Amniotic stem cell (primary cell): ENCODE measurements at regions not wholly inside any gene's neighbourhood (a gene's known extent, or its start where the extent isn't known, plus 50 kb on each side); places are given as distances from the start of the nearest gene placed in this dataset.
"Not testable (repeated sequence)": the region's sequence is repeated elsewhere in the genome, so short reads cannot be mapped to it uniquely, and the experiment has no call there.

ENCODE experiments used
- DNase-seq: peaks from one replicate; lab custom pipeline; 2025; lab: John Stamatoyannopoulos, UW

DNA sequence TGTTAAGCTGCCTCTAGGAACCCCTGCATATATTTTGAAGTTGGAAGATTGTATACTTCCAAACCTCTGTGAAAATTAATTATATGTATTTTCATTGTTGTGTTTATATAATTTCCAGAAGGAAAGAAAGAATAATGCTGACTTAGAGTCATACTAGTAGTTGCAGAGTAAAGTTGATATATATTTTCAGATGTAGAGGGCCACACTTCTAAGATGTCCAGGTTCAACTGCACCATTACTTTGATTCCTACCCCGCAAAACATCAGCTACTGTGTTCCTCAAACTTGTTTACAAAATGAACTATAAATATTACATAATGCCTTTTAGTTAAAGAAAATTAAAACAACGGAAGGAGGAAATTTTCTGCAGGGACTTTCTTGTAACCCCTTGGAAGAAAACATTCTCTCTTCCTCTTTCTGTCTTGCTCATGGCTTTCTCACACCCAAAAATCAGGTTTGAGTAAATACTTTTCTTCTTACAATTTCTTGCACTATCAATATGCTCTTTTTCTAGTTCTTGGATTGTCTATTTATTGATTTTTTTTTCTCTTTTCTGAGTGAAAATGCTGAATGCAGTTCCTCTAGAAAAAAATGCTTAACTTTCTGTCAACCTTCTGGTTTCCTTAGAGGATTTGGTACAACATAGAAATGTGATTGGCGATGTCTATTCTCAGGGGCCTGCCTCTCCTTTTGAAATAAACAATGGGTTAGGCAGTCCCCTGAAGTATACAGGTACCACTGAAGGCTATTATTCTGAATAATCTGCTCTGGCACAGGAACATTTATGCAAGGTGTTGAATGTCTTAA, 867.8 kb downstream of the TTLL7 start:
- no peak for DNase-seq

DNA sequence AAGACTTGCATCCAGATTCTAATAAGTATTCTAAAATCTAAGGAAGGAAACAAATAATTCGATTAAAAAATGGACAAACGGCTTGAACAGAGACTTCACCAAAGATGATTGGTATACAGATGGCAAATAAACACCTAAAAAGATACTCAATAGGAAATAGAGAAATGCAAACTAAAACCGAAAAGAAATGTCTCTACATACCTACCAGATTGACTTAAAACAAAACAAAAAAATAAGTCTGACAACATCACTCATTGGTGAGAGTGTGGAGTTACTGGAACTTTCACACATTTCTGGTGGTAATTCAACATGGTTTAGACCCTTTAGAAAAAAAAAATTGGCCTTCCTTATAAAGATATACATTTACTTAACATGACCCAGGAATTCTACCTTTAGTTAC, 869.8 kb downstream of the TTLL7 start:
- DNase-seq, result no peak

GRCh38 chr1:83125456-83125855, 873.5 kb downstream of the TTLL7 start:
- DNase-seq, result no peak

- no peak for DNase-seq
These were observed 875.9 kb downstream of the TTLL7 start for GRCh38 chr1:83123019-83123418.

- no peak for DNase-seq
These were observed 880.5 kb downstream of the TTLL7 start for GRCh38 chr1:83118472-83118871.

DNA sequence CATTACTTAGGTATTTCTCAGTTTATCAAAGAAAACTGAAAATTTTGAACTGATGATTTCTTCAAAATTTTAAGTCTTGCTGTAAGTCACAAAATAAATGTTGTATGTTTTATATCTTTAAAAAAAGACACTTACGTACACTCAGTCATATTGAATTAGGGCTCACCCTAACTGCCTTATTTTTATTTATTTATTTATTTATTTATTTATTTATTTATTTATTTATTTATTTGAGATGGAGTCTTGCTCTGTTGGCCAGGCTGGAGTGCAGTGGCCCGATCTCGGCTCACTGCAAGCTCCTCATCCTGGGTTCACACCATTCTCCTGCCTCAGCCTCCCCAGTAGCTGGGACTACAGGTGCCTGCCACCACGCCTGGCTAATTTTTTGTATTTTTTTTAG, 881.9 kb downstream of the TTLL7 start:
- DNase-seq, result not testable (repeated sequence)

- DNase-seq, result no peak
These were observed 883.1 kb downstream of the TTLL7 start for GRCh38 chr1:83115785-83116184.

DNA sequence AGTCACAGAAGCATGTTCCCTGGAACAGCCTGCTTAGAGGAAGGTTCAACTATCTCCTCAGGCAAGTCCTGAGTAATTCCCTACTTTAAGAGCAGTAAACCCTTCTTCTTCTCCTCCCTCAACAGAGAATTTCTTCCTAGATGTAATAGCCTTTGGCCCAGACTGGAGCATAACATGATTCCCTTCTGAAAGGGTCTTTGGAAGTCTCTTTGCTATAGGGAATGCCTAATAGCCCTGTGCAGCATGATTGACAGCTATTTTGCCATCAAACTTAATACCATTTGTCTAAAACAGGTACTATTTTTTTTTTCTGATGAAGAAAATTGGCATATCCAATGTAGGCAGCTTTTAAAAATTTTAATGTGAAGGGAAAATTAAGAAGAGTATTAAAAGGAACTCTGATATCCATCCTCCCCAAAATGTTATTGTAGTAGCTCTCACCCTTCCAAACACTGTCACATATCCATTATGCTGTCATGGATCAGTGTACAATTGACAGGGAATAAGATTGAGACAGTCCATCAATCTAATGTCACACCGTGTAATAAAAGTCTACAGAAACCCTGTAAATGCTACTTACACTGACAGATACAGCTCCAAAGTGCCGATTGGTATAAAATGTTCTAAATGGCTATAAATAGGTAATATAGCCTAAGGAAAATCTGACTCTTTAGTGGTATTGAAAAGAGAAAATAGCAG, 884.6 kb downstream of the TTLL7 start:
- no peak for DNase-seq

GRCh38 chr1:83113652-83114051, 885.3 kb downstream of the TTLL7 start:
- DNase-seq, result no peak

DNA sequence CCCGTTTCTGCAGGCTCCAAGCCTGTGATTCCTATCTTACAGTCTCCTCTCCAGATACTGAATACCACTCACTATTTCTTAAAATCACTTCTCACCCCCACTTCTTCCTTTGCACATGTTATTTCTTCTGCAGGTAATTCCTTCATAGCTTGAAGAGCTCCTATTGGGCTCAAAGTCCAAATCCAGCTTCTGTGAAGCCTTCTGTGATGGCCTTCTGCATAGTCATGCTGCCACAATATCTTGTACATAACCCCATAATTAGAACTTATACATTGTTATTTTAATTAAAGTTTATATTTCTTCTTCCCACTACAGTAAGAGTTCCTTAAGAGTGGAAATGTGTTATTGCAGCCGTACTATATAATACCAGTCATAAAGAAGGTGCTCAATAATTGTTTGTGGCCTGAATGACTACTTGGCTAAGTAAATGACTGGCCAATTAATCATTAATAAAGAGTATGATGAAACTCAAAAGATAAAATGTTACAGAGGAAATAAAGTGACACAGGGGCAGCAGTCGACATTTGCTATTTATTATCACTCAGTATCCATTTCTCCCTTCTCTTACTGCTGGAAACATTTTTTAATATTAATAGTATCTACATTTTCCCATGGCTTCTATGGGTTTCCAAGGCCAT, 886.6 kb downstream of the TTLL7 start:
- DNase-seq, result no peak

- DNase-seq, result no peak
These were observed 888.8 kb downstream of the TTLL7 start for GRCh38 chr1:83110156-83110555.

DNA sequence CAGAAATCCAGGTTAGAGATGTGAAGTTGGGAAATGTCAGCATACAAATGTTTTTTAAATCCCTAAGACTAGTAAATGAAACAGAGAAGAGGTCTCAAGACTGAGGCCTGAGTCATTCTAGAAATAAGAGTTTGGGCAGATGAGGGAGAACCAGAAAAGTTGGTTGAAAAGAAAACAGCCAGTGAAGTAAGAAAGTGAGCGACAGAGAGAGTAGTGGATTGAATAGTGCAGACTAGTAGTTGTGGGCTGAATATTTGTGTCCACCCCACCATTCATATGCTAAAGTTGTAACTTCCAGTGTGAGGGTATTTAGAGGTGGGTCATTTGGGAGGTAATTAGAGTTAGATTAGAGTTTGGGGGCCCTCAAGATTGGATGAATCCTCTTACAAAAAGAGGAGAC, 889.2 kb downstream of the TTLL7 start:
- no peak for DNase-seq

GRCh38 chr1:83104558-83104957, 894.4 kb downstream of the TTLL7 start:
- no peak for DNase-seq

DNA sequence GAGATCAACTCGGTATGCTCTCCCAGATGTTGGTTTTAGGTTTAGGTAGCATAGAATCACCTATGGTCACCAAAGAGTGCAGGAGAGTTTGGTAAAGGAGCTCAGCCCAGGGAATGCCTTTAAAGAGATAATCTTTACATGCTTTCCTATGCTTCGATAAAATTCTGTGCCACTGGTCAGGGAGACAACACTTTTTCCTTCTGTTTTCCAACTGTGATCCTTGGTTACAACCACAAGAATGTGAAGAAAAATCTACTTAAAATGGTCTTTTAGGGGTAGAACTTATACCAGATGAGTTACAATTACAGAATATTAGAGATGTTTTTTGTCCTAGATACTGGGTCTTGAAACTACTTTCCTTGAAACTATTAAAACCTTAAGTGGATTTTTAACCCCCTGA, 895.6 kb downstream of the TTLL7 start:
- DNase-seq, result no peak

DNA sequence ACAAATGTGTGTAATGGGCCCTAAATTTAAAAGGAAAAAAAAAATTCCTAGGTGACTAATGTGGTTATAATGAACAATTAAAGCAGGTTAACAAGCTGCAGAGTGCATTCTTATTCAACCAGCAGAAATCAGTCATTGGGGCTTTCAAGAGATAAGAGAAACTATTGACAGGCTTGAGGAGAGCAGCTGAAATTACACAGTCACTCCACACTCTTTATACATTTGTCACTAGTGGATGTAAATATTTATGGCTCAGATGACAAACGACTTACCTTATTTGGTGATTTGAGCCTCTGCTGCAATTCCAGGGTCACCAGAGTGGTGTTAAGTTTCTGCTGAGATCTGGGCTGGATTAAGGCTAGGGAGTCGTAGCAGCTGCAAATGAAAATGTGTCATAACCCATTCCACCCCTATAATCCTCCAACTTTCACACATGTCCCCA, 896.3 kb downstream of the TTLL7 start:
- DNase-seq, result no peak

GRCh38 chr1:83101406-83101805, 897.5 kb downstream of the TTLL7 start:
- no peak for DNase-seq

GRCh38 chr1:83100133-83100532, 898.8 kb downstream of the TTLL7 start:
- no peak for DNase-seq

- DNase-seq, result no peak
These were observed 900.1 kb downstream of the TTLL7 start for GRCh38 chr1:83098791-83099190.

DNA sequence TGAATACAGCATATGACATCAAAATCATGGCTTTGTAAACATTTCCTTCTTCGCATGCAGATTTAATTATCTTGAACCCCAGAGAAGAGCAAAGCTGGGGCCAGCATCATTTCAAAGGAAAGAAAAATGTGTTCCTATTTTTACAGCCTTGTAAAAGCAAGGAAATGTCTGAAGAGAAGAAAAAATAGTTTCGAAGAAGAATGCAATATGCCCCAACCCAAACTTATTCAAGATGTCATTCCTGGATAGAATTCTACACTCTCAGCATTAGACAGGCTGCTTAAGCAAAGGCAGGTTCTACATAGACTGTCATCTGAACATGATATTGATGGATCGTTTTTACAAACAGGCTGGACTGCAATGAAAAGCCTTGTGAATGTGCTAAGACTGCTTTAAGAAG, 900.8 kb downstream of the TTLL7 start:
- DNase-seq, result no peak

DNA sequence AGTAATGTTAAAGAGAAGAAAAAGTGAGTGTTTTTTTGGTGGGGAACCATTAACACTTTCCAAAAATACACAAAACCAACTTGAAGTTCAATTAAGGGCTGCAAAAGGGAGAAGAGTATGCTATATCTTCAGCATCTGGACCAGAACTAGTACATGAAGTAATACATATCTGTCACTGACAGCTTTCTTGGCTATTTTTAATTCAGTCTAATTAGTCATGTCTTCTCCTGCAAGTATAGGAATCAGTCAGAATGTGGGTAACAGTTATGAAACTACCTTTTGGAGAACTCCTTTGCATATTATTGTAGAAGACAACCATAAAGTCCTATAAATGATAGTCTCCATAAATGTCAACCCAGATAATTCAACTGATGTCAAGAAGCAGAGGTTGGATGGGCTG, 901.2 kb downstream of the TTLL7 start:
- DNase-seq, result no peak

DNA sequence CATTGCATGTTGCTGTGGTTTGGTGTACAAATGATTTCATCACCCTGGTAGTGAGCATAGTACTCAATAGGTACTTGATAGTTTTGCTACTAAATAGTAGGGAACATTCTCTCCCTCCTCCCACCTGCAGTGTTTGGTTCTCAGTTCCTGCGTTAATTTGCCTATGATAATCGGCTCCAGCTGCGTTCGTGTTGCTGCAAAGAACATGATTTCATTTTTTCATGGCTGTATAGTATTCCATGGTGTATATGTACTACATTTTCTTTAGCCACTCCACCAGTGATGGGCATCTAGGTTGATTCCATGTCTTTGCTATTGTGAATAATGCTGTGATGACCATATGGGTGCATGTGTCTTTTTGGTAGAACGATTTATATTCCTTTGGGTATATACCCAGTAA, 903.4 kb downstream of the TTLL7 start:
- DNase-seq, result no peak

- DNase-seq, result no peak
These were observed 908.7 kb downstream of the TTLL7 start for GRCh38 chr1:83090195-83090594.

DNA sequence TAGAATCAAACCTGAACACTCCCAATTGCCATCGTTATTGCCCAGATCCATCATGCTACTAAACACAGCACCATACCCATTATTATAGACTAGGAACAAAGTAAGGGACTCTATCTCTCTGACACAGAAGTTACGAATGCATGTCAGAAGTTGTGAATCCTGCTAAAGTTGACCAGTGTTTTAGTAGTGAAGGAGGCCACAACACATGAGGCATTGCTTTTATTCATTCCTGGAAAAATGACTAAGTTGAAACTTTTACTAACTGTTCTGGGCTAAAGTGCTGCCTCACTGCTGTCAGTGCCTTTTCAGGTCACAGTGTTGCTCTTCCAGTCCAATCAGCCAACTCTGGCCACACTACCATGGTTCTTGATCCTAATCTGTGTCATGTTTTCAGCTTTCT, 911.1 kb downstream of the TTLL7 start:
- DNase-seq, result no peak
